ENCODE measurements at regions not wholly inside any gene's neighbourhood (a gene's known extent, or its start where the extent isn't known, plus 50 kb on each side); places are given as distances from the start of the nearest gene placed in this dataset.

- intact Hi-C loops (cut with DNase I; ENCODE audit: low total_unique reads), result no loop called here
- DNase-seq (ENCODE audit: low spot score in 2 of 2), result no peak
- Histone ChIP-seq H3K4me1 (no peaks in the 10 kb centered on the region), H3K9me3 (peaks cover 0 to 12% of the 10 kb centered on the region in 2 donors), H3K36me3 (no peaks in the 10 kb centered on the region), H3K4me3 (no peak overlapping the region), H3K27me3 (no peaks in the 10 kb centered on the region), H3K27ac (no peak overlapping the region)
- TF ChIP-seq POLR2AphosphoS5 (IDR thresholded peaks at IDR 0.05), result no peak
- no peak for TF ChIP-seq CTCF (IDR thresholded peaks at IDR 0.05)
- no peak for TF ChIP-seq POLR2A (IDR thresholded peaks at IDR 0.05)
Measured at GRCh38 chr9:78921341-78921740, 624.4 kb downstream of the PSAT1 start.

GRCh38 chr9:78923966-78924659 lies 627.2 kb downstream of the PSAT1 start:
- H3K27ac ChIP-seq, result no peak overlapping the region
- DNase-seq (ENCODE audit: low spot score in 2 of 2), result no peak
- H3K9me3 ChIP-seq, result no peaks in the 10 kb centered on the region
- H3K36me3 ChIP-seq, result no peaks in the 10 kb centered on the region
- no peaks in the 10 kb centered on the region for H3K27me3 ChIP-seq
- H3K4me1 ChIP-seq, result no peaks in the 10 kb centered on the region
- no peak for TF ChIP-seq CTCF (IDR thresholded peaks at IDR 0.05)
- TF ChIP-seq POLR2A (IDR thresholded peaks at IDR 0.05), result no peak
- TF ChIP-seq POLR2AphosphoS5 (IDR thresholded peaks at IDR 0.05), result no peak
- H3K4me3 ChIP-seq, result no peak overlapping the region
- intact Hi-C loops (cut with DNase I; ENCODE audit: low total_unique reads), result no loop called here

- no peak for DNase-seq (ENCODE audit: low spot score in 2 of 2)
- Histone ChIP-seq H3K36me3 (no peaks in the 10 kb centered on the region), H3K9me3 (no peaks in the 10 kb centered on the region), H3K4me1 (no peaks in the 10 kb centered on the region), H3K27me3 (no peaks in the 10 kb centered on the region), H3K4me3 (no peak overlapping the region), H3K27ac (no peak overlapping the region)
- no peak for TF ChIP-seq POLR2A (IDR thresholded peaks at IDR 0.05)
- no peak for TF ChIP-seq POLR2AphosphoS5 (IDR thresholded peaks at IDR 0.05)
- TF ChIP-seq CTCF (IDR thresholded peaks at IDR 0.05), result no peak
- intact Hi-C loops (cut with DNase I; ENCODE audit: low total_unique reads), result no loop called here
Measured at GRCh38 chr9:78927099-78927940, 630.4 kb downstream of the PSAT1 start.

- H3K27ac ChIP-seq, result no peak overlapping the region
- intact Hi-C loops (cut with DNase I; ENCODE audit: low total_unique reads), result no loop called here
- TF ChIP-seq CTCF (IDR thresholded peaks at IDR 0.05) (no peak), POLR2A (IDR thresholded peaks at IDR 0.05) (no peak), POLR2AphosphoS5 (IDR thresholded peaks at IDR 0.05) (no peak)
Measured at GRCh38 chr9:78928625-78929405, 631.9 kb downstream of the PSAT1 start.

More at GRCh38 chr9:78928625-78929405, 631.9 kb downstream of the PSAT1 start:
- no peak overlapping the region for H3K4me3 ChIP-seq
- H3K36me3 ChIP-seq, result no peaks in the 10 kb centered on the region
- no peaks in the 10 kb centered on the region for H3K4me1 ChIP-seq
- no peak for DNase-seq (ENCODE audit: low spot score in 2 of 2)
- no peaks in the 10 kb centered on the region for H3K9me3 ChIP-seq
- H3K27me3 ChIP-seq, result no peaks in the 10 kb centered on the region

Data from breast epithelium (tissue), 4 donors.